ENCODE measurements at regions not wholly inside any gene's neighbourhood (a gene's known extent, or its start where the extent isn't known, plus 50 kb on each side); places are given as distances from the start of the nearest gene placed in this dataset.
"Not testable (repeated sequence)": the region's sequence is repeated elsewhere in the genome, so short reads cannot be mapped to it uniquely, and the experiment has no call there.

- no peak for DNase-seq (ENCODE audit: low read depth in 2 of 2)
Observed at GRCh38 chr1:96583903-96584302, 137.7 kb upstream of the PTBP2 start.

GRCh38 chr1:96587222-96587621 is 134.4 kb upstream of the PTBP2 start:
- DNase-seq (ENCODE audit: low read depth in 2 of 2), result no peak

GRCh38 chr1:96588416-96588995 is 133.1 kb upstream of the PTBP2 start:
- DNase-seq (ENCODE audit: low read depth in 2 of 2), result no peak

GRCh38 chr1:96595530-96595929 is 126.1 kb upstream of the PTBP2 start:
- DNase-seq (ENCODE audit: low read depth in 2 of 2), result not testable (repeated sequence)

- peak in 1 of 2 experiments; percentile 6 for DNase-seq (ENCODE audit: low read depth in 2 of 2)
Observed at GRCh38 chr1:96596226-96596922, 125.2 kb upstream of the PTBP2 start.

- DNase-seq (ENCODE audit: low read depth in 2 of 2), result no peak
Observed at GRCh38 chr1:96597218-96597617, 124.4 kb upstream of the PTBP2 start.

GRCh38 chr1:96598416-96599168 is 123.0 kb upstream of the PTBP2 start:
- DNase-seq (ENCODE audit: low read depth in 2 of 2), result no peak

GRCh38 chr1:96604620-96605019 is 117.0 kb upstream of the PTBP2 start:
- not testable (repeated sequence) for DNase-seq (ENCODE audit: low read depth in 2 of 2)

- DNase-seq (ENCODE audit: low read depth in 2 of 2), result not testable (repeated sequence)
Observed at GRCh38 chr1:96617375-96617774, 104.2 kb upstream of the PTBP2 start.

GRCh38 chr1:96632045-96632664 is 89.4 kb upstream of the PTBP2 start:
- DNase-seq (ENCODE audit: low read depth in 2 of 2), result no peak

GRCh38 chr1:96633695-96634094 is 87.9 kb upstream of the PTBP2 start:
- no peak for DNase-seq (ENCODE audit: low read depth in 2 of 2)

GRCh38 chr1:96634883-96635282 is 86.7 kb upstream of the PTBP2 start:
- no peak for DNase-seq (ENCODE audit: low read depth in 2 of 2)

- DNase-seq (ENCODE audit: low read depth in 2 of 2), result peak; percentile 16 to 17
Observed at GRCh38 chr1:96641282-96641681, 80.3 kb upstream of the PTBP2 start.

GRCh38 chr1:96643519-96643918 is 78.1 kb upstream of the PTBP2 start:
- no peak for DNase-seq (ENCODE audit: low read depth in 2 of 2)

GRCh38 chr1:96649301-96649700 is 72.3 kb upstream of the PTBP2 start:
- no peak for DNase-seq (ENCODE audit: low read depth in 2 of 2)

- DNase-seq (ENCODE audit: low read depth in 2 of 2), result no peak
Observed at GRCh38 chr1:96651517-96651916, 70.1 kb upstream of the PTBP2 start.

- no peak for DNase-seq (ENCODE audit: low read depth in 2 of 2)
Observed at GRCh38 chr1:96660051-96660450, 61.5 kb upstream of the PTBP2 start.

- DNase-seq (ENCODE audit: low read depth in 2 of 2), result peak in 1 of 2 experiments; percentile 15
Observed at GRCh38 chr1:96660503-96660902, 61.1 kb upstream of the PTBP2 start.
